PFSK-1 (cell line): ENCODE measurements at regions not wholly inside any gene's neighbourhood (a gene's known extent, or its start where the extent isn't known, plus 50 kb on each side); places are given as distances from the start of the nearest gene placed in this dataset.

Source experiments
- POLR2AphosphoS5 ChIP-seq: IDR thresholded peaks from 2 replicates; pipeline ENCODE4 v1.6.1; 2012; ENCODE audit warnings: low read depth, mild to moderate bottlenecking, control low read depth, low read length, moderate library complexity
- REST ChIP-seq, 2 experiments: IDR thresholded peaks; 2 replicates each; pipeline versions ENCODE4 v1.6.1 to v1.8.0; 2011 to 2012; ENCODE audit warnings: low read depth in 2 of 2, low read length in 2 of 2, control low read depth in 1 of 2, inconsistent platforms in 1 of 2, mild to moderate bottlenecking in 1 of 2, moderate library complexity in 1 of 2; ENCODE audit not compliant: insufficient read depth in 1 of 2
- SIN3A ChIP-seq: IDR thresholded peaks from 2 replicates; pipeline ENCODE4 v1.6.1; 2012; ENCODE audit warnings: mild to moderate bottlenecking, low read length, moderate library complexity, borderline replicate concordance; ENCODE audit not compliant: insufficient read depth

DNA sequence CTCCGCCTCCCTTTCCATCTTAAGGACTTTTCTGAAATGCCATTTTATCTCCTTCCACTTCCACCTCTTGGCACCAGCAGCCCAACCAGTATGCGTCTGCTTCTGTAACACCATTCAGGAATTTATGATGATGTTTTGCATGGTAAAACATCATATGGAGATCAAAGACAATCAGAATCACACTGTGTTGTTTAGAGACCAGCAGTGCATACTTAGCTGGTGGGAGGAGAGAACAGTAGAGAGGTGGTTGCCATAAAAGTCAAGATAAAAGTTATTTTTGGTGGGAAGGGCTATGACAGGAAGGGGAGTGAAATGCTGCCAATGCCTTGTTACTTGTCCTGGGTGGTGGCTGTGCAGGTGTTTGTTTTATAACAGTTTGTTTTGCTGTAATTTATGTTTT is 268.0 kb downstream of the OPA1 start:
- no peak for TF ChIP-seq POLR2AphosphoS5
- no peak for TF ChIP-seq REST (IDR thresholded peaks at IDR 0.05; ENCODE audit: insufficient read depth in 1 of 2, low read depth in 2 of 2, low read length in 2 of 2)
- TF ChIP-seq SIN3A: no peak
